HL-60 (cell line): ENCODE measurements at regions not wholly inside any gene's neighbourhood (a gene's known extent, or its start where the extent isn't known, plus 50 kb on each side); places are given as distances from the start of the nearest gene placed in this dataset.

Source experiments
- DNase-seq, 2 experiments: peaks; one replicate each; pipeline ENCODE4 v3.0.0-alpha.2; 2010 to 2020; ENCODE audit warnings: low read depth in 1 of 2, low spot score in 1 of 2
- H3K27ac ChIP-seq: fragments of 250-450 bp; sonication (Bioruptor Pico); replicated peaks from 2 replicates; pipeline ENCODE4 v1.5.1; 2020; ENCODE audit warnings: mild to moderate bottlenecking, moderate library complexity
- H3K27me3 ChIP-seq: fragments of 250-450 bp; sonication (Bioruptor Pico); 2 replicates; pipeline ENCODE4 v1.5.1; 2021; ENCODE audit warnings: mild to moderate bottlenecking, moderate library complexity; ENCODE audit not compliant: insufficient read depth, poor library complexity, severe bottlenecking
- H3K4me3 ChIP-seq: replicated peaks from 2 replicates; pipeline ENCODE4 v1.5.1; 2011; ENCODE audit warnings: mild to moderate bottlenecking, control low read depth, low read length; ENCODE audit not compliant: insufficient read depth
- GABPA ChIP-seq: IDR thresholded peaks from 2 replicates; pipeline ENCODE4 v1.6.1; 2012; ENCODE audit warnings: low read depth
- POLR2AphosphoS5 ChIP-seq: IDR thresholded peaks from 2 replicates; pipeline ENCODE4 v1.6.1; 2012; ENCODE audit warnings: low read depth
- REST ChIP-seq: IDR thresholded peaks from 2 replicates; pipeline ENCODE4 v1.6.1; 2012; ENCODE audit warnings: low read depth; ENCODE audit not compliant: insufficient replicate concordance
- SPI1 ChIP-seq: IDR thresholded peaks from 2 replicates; pipeline ENCODE4 v1.6.1; 2012; ENCODE audit warnings: low read depth, mild to moderate bottlenecking, borderline replicate concordance
- TF ChIP-seq, protein P1 (sequence below): IDR thresholded peaks from one replicate; pipeline ENCODE4 v1.5.1; 2011; ENCODE audit warnings: low read length, control low read depth, inconsistent platforms; ENCODE audit not compliant: insufficient read depth

GRCh38 chr2:119082821-119083400 lies 75.6 kb downstream of the C1QL2 start:
- no peak for DNase-seq
- H3K27ac ChIP-seq, result no peak overlapping the region
- no peak overlapping the region for H3K4me3 ChIP-seq
- no peak for TF ChIP-seq REST
- TF ChIP-seq GABPA, result no peak
- TF ChIP-seq POLR2AphosphoS5, result no peak
- TF ChIP-seq SPI1, result no peak
- TF ChIP-seq, protein P1, sequence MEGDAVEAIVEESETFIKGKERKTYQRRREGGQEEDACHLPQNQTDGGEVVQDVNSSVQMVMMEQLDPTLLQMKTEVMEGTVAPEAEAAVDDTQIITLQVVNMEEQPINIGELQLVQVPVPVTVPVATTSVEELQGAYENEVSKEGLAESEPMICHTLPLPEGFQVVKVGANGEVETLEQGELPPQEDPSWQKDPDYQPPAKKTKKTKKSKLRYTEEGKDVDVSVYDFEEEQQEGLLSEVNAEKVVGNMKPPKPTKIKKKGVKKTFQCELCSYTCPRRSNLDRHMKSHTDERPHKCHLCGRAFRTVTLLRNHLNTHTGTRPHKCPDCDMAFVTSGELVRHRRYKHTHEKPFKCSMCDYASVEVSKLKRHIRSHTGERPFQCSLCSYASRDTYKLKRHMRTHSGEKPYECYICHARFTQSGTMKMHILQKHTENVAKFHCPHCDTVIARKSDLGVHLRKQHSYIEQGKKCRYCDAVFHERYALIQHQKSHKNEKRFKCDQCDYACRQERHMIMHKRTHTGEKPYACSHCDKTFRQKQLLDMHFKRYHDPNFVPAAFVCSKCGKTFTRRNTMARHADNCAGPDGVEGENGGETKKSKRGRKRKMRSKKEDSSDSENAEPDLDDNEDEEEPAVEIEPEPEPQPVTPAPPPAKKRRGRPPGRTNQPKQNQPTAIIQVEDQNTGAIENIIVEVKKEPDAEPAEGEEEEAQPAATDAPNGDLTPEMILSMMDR, result no peak
- H3K27me3 ChIP-seq, result no peaks in the 10 kb centered on the region

DNA sequence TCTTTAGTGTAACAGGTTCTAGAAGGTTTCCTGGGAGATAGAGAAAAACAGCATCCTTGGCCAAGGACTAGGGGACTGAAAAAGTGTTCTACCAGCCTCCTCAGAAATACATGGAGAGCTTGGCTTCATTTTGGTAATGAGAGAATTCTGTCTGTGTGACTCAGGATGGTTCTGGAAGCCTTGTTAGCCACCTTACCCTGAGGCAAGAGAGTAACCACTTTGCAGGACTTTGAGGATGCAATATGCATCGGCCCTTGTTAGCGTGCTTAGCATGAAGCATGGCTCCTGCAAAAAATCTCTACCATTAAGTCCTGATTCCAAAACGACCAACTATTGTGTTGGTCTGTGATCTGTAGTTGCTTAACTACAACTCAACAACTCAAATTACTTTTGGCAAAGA lies 79.8 kb downstream of the C1QL2 start:
- no peak overlapping the region for H3K27ac ChIP-seq
- no peaks in the 10 kb centered on the region for H3K27me3 ChIP-seq
- DNase-seq, result no peak
- TF ChIP-seq GABPA, result no peak
- TF ChIP-seq, protein P1, result no peak
- H3K4me3 ChIP-seq, result no peak overlapping the region

DNA sequence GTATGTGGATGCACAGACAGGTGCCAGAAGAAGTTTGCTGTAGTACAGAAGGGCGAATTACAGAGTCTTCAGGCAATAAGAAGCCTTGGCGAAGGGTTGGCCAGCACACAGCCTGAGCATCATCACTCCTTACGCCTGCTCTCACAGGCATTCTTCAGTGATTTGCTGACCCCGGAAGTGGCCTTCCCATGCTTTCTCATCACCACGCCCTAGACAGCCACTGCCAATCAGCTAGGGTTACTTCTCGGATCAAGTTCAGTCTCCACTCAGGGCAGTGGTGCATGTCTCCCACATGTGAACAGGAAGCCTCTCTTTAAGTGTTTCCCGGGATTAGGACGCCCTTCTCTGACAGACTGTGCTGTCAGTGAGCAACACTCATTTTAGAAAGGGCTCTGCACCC lies 81.8 kb downstream of the C1QL2 start:
- no peak overlapping the region for H3K4me3 ChIP-seq
- TF ChIP-seq, protein P1, result no peak
- no peak for TF ChIP-seq SPI1
- TF ChIP-seq POLR2AphosphoS5, result no peak
- no peak for TF ChIP-seq GABPA
- TF ChIP-seq REST, result no peak
- DNase-seq, result no peak
- peaks cover 2% of the 10 kb centered on the region for H3K27me3 ChIP-seq
- no peak overlapping the region for H3K27ac ChIP-seq

- DNase-seq, result no peak
- TF ChIP-seq, protein P1, result no peak
- TF ChIP-seq POLR2AphosphoS5 (no peak), SPI1 (no peak), GABPA (no peak), REST (no peak)
- Histone ChIP-seq H3K27me3 (peaks cover 4% of the 10 kb centered on the region), H3K27ac (no peak overlapping the region), H3K4me3 (no peak overlapping the region)
Measured at GRCh38 chr2:119073213-119073612, 85.3 kb downstream of the C1QL2 start.
